NT2/D1 (cell line): ENCODE measurements at regions not wholly inside any gene's neighbourhood (a gene's known extent, or its start where the extent isn't known, plus 50 kb on each side); places are given as distances from the start of the nearest gene placed in this dataset.

Source experiments
- DNase-seq: peaks from one replicate; pipeline ENCODE4 v3.0.0-alpha.2; 2011; ENCODE audit warnings: low read depth, low spot score
- H3K27me3 ChIP-seq: 2 replicates; pipeline ENCODE4 v1.6.0; 2011; ENCODE audit warnings: mild to moderate bottlenecking; ENCODE audit not compliant: insufficient read length, insufficient read depth
- H3K36me3 ChIP-seq: 2 replicates; pipeline ENCODE4 v1.6.1; 2011; ENCODE audit warnings: mild to moderate bottlenecking, low read length, mixed read lengths; ENCODE audit not compliant: insufficient read depth, insufficient read length
- H3K4me1 ChIP-seq: 2 replicates; pipeline ENCODE4 v1.5.1; 2011; ENCODE audit not compliant: insufficient read depth, insufficient read length
- H3K4me3 ChIP-seq: 2 replicates; pipeline ENCODE4 v1.5.1; 2011; ENCODE audit warnings: low read depth; ENCODE audit not compliant: insufficient read length
- H3K9ac ChIP-seq: 2 replicates; pipeline ENCODE4 v1.6.0; 2011; ENCODE audit warnings: low read depth; ENCODE audit not compliant: insufficient read length
- H3K9me3 ChIP-seq: 2 replicates; pipeline ENCODE4 v1.5.1; 2011; ENCODE audit warnings: mild to moderate bottlenecking, low read length; ENCODE audit not compliant: insufficient read depth
- SUZ12 ChIP-seq: IDR thresholded peaks from 2 replicates; pipeline ENCODE4 v1.6.1; 2011; ENCODE audit not compliant: insufficient read length, insufficient read depth; ENCODE audit errors: extremely low read depth
- YY1 ChIP-seq: IDR thresholded peaks from 2 replicates; pipeline ENCODE4 v1.6.1; 2011; ENCODE audit not compliant: insufficient read length, insufficient read depth
- ZNF274 ChIP-seq: IDR thresholded peaks from 2 replicates; pipeline ENCODE4 v1.6.1; 2011; ENCODE audit warnings: mild to moderate bottlenecking, low read depth, low read length

DNA sequence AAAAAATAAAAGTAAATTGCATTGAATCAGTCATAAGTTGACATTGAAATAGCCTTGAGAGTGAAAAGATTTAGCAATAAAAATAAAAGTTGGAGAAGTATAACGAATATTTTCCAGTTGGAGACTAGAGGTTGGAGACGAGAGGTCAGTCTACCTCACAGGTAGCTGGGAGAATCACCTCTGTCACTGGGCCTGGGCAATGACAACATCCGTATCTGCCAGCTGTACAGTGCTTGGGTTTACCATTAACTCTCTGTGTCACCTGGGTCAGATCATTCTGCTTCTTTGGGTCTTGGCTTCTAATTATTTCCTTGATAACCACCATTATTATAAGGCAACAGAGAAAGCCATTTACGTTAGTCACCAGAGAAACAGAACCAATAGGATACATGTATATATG is 62.0 kb upstream of the STEAP4 start:
- no peak for TF ChIP-seq ZNF274
- H3K36me3 ChIP-seq: no peaks in the 10 kb centered on the region
- H3K9ac ChIP-seq: no peak overlapping the region
- H3K9me3 ChIP-seq: no peaks in the 10 kb centered on the region
- DNase-seq: no peak
- H3K4me3 ChIP-seq: no peak overlapping the region
- no peaks in the 10 kb centered on the region for H3K27me3 ChIP-seq
- H3K4me1 ChIP-seq: no peaks in the 10 kb centered on the region

DNA sequence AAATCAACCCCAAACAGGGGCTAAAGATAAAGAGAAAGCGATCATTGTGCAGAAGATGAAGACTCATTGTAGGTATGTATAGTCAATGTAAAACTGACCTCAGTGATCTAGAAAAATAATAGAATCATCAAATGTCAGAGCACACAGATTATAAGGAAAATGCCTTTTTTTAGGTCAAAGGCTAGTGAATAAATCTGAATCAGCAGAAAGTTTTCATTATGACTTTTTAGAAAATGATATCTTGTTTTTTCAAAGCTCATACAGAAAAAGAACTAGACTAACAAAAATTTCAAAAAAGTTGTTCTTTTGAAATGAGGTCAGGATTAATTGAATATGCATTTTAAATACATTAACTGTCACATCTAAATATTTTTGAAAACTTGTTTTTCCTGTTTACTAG is 60.2 kb upstream of the STEAP4 start:
- H3K27me3 ChIP-seq: no peaks in the 10 kb centered on the region
- no peaks in the 10 kb centered on the region for H3K36me3 ChIP-seq
- H3K4me1 ChIP-seq: no peaks in the 10 kb centered on the region
- no peak for DNase-seq
- H3K9ac ChIP-seq: no peak overlapping the region
- no peak overlapping the region for H3K4me3 ChIP-seq
- no peaks in the 10 kb centered on the region for H3K9me3 ChIP-seq
- TF ChIP-seq SUZ12 (no peak), YY1 (no peak), ZNF274 (no peak)

DNA sequence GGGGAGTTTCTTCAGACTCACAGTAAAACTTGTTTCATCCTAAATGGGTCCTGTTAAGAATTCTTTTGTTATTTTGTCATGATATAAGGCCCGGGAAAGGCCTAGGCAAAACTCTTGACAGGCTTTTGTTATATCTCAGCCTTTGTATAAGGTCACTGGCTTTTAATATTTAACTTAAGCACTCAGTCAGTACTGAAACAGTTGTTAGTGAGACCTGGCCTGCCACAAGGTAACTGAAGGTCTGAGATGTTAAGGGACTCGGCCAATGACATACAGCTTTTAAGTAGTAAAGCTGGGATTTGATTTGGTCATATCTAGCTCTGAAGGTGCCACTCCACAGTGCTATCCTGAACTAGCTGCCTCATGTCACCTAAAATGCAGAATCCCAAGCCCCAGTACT is 57.2 kb upstream of the STEAP4 start:
- no peak for DNase-seq
- no peak for TF ChIP-seq SUZ12

DNA sequence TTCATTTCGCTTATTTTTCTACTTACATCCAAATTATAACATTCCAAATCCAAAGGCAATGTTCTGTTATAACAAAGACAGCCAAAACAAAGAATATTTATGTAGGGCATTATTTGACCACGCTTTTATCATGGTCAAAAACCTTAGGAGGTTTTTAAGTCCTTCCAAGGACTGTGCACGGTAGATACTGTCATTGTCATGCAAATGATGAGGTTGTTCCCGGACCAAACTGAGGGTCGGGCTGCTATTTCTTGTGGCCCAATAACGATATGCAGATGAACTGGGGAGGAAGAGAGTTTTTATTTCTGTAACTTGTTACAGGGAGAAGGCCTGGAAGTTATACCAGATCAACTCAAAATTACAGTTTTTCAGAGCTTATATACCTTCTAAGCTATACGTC is 56.6 kb upstream of the STEAP4 start:
- Histone ChIP-seq H3K36me3 (no peaks in the 10 kb centered on the region), H3K9me3 (no peaks in the 10 kb centered on the region), H3K4me3 (no peak overlapping the region), H3K4me1 (no peaks in the 10 kb centered on the region), H3K27me3 (no peaks in the 10 kb centered on the region), H3K9ac (no peak overlapping the region)
- TF ChIP-seq ZNF274 (no peak), SUZ12 (no peak), YY1 (no peak)
- no peak for DNase-seq

More for the DNA sequence above, 57.2 kb upstream of the STEAP4 start:
- H3K36me3 ChIP-seq: no peaks in the 10 kb centered on the region
- no peak overlapping the region for H3K9ac ChIP-seq
- no peaks in the 10 kb centered on the region for H3K27me3 ChIP-seq
- H3K4me1 ChIP-seq: no peaks in the 10 kb centered on the region
- H3K9me3 ChIP-seq: no peaks in the 10 kb centered on the region
- H3K4me3 ChIP-seq: no peak overlapping the region

DNA sequence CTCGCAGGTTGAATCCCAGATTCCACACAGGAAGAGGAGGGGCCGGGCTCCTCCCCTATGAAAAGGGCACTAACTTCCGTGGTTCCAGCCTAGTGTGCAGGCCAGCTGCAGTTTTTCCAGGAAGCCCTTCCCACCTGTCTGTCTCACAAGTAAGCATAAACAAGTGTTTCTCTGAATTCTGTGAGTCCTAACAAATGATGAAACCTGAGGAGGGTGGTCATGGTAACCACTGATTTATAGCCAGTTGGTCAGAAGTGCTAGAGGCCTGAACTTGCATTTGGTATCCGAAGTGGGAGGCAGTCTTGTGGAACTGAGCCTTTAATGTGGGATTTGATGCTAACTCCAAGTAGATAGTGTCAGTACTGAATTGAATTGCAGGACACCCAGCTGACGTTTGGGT is 54.7 kb upstream of the STEAP4 start:
- no peak for DNase-seq
- no peaks in the 10 kb centered on the region for H3K27me3 ChIP-seq
- no peaks in the 10 kb centered on the region for H3K36me3 ChIP-seq

DNA sequence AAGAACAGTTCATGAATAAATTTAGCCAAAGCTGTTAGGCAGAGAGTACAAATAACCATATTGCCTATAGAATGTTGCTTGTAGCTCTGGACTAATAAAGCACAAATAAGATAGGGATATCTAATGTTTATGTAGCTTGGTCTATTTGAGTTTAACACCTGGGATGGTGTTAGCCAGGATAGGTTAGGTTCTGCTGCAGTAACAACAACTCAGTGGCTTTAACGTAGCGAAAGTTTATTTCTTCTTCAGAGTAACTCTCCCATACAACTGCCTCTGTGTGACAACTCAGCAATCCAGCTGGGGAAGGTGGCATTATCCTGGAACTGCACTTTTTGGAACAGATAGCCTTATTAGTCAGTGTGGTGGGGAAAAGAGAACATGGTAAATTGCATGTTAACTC is 52.2 kb upstream of the STEAP4 start:
- DNase-seq: no peak
- H3K36me3 ChIP-seq: no peaks in the 10 kb centered on the region
- no peaks in the 10 kb centered on the region for H3K9me3 ChIP-seq
- H3K27me3 ChIP-seq: no peaks in the 10 kb centered on the region
- H3K4me3 ChIP-seq: no peak overlapping the region
- TF ChIP-seq YY1: no peak
- no peak overlapping the region for H3K9ac ChIP-seq
- H3K4me1 ChIP-seq: no peaks in the 10 kb centered on the region

More for the DNA sequence above, 54.7 kb upstream of the STEAP4 start:
- TF ChIP-seq YY1 (no peak), ZNF274 (no peak), SUZ12 (no peak)
- Histone ChIP-seq H3K9me3 (no peaks in the 10 kb centered on the region), H3K4me3 (no peak overlapping the region), H3K9ac (no peak overlapping the region), H3K4me1 (no peaks in the 10 kb centered on the region)

DNA sequence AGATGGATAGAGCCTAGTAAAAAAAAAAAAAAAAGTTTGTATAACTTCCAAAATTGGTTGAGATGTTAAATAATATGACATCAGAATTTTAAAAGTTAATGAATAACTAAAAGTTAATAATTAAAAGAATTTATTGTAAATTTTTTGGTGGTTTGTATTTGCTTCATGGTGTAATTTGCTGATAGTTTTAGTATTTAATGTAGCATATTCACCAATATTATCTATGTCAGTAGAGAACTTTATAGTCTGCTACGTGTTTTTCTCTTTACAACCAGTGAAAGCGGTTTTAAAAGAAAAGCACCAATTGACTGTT is 51.8 kb upstream of the STEAP4 start:
- Histone ChIP-seq H3K4me3 (no peak overlapping the region), H3K9me3 (no peaks in the 10 kb centered on the region), H3K36me3 (no peaks in the 10 kb centered on the region), H3K4me1 (no peaks in the 10 kb centered on the region), H3K27me3 (no peaks in the 10 kb centered on the region), H3K9ac (no peak overlapping the region)
- no peak for DNase-seq
- no peak for TF ChIP-seq YY1
- TF ChIP-seq SUZ12: no peak
- TF ChIP-seq ZNF274: no peak

DNA sequence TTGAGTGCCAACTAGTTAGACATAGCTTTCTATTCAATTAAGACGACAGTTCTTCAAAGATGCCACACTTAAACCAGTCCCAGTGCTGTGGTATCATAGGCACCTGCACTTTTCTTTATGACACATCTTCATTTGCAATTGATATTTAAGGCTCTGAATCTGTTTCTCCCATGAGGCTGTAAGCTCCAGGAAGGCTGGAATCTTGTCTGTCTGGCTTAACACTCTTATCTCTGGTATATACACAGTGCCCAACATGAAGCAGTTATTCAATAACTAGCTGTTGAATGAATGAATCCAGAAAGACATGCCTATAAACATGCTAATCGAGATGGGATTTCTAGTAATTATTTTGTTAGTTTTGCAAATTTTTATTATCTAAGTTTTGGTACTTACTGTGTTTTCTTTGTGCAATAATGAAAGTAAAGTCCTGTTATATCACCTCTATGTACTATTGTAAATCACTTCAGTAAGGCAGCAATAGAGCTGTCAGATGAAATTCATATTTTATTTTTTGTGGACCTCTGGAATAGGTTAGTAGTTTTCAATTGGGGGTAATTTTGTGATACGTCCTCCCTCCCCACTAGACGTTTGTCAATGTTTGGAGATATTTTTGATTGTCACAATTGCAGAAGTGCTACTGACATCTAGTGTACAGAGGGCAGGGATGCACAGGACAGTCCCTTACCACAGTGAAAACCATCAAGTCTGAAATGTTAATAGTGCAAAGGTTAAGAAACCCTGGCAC is 51.3 kb upstream of the STEAP4 start:
- H3K9me3 ChIP-seq: no peaks in the 10 kb centered on the region
- H3K4me1 ChIP-seq: no peaks in the 10 kb centered on the region
- no peak overlapping the region for H3K4me3 ChIP-seq
- TF ChIP-seq SUZ12: no peak
- no peak for TF ChIP-seq ZNF274
- no peak for TF ChIP-seq YY1
- no peak overlapping the region for H3K9ac ChIP-seq
- no peaks in the 10 kb centered on the region for H3K36me3 ChIP-seq
- H3K27me3 ChIP-seq: no peaks in the 10 kb centered on the region
- no peak for DNase-seq
